ENCODE measurements at regions not wholly inside any gene's neighbourhood (a gene's known extent, or its start where the extent isn't known, plus 50 kb on each side); places are given as distances from the start of the nearest gene placed in this dataset.
"Not testable (repeated sequence)": the region's sequence is repeated elsewhere in the genome, so short reads cannot be mapped to it uniquely, and the experiment has no call there.

- no peak for DNase-seq (ENCODE audit: low read depth in 2 of 2)
Observed at GRCh38 chr13:34164582-34164981, 346.6 kb downstream of the RFC3 start.

- no peak for DNase-seq (ENCODE audit: low read depth in 2 of 2)
Observed at GRCh38 chr13:34165158-34165557, 347.2 kb downstream of the RFC3 start.

- DNase-seq (ENCODE audit: low read depth in 2 of 2): no peak
Observed at GRCh38 chr13:34166406-34166805, 348.5 kb downstream of the RFC3 start.

GRCh38 chr13:34167347-34167746 lies 349.4 kb downstream of the RFC3 start:
- no peak for DNase-seq (ENCODE audit: low read depth in 2 of 2)

GRCh38 chr13:34172048-34172447 lies 354.1 kb downstream of the RFC3 start:
- DNase-seq (ENCODE audit: low read depth in 2 of 2): no peak

GRCh38 chr13:34174671-34175145 lies 356.8 kb downstream of the RFC3 start:
- DNase-seq (ENCODE audit: low read depth in 2 of 2): no peak

- DNase-seq (ENCODE audit: low read depth in 2 of 2): no peak
Observed at GRCh38 chr13:34175551-34175950, 357.6 kb downstream of the RFC3 start.

- DNase-seq (ENCODE audit: low read depth in 2 of 2): no peak
Observed at GRCh38 chr13:34176633-34177032, 358.7 kb downstream of the RFC3 start.

- DNase-seq (ENCODE audit: low read depth in 2 of 2): no peak
Observed at GRCh38 chr13:34179481-34179880, 361.5 kb downstream of the RFC3 start.

GRCh38 chr13:34179927-34180326 lies 362.0 kb downstream of the RFC3 start:
- DNase-seq (ENCODE audit: low read depth in 2 of 2): no peak

GRCh38 chr13:34181256-34181655 lies 363.3 kb downstream of the RFC3 start:
- DNase-seq (ENCODE audit: low read depth in 2 of 2): not testable (repeated sequence)

- no peak for DNase-seq (ENCODE audit: low read depth in 2 of 2)
Observed at GRCh38 chr13:34189946-34190345, 372.0 kb downstream of the RFC3 start.

- no peak for DNase-seq (ENCODE audit: low read depth in 2 of 2)
Observed at GRCh38 chr13:34201050-34201913, 383.3 kb downstream of the RFC3 start.

- no peak for DNase-seq (ENCODE audit: low read depth in 2 of 2)
Observed at GRCh38 chr13:34207334-34207733, 389.4 kb downstream of the RFC3 start.

GRCh38 chr13:34207872-34208271 lies 389.9 kb downstream of the RFC3 start:
- no peak for DNase-seq (ENCODE audit: low read depth in 2 of 2)

- no peak for DNase-seq (ENCODE audit: low read depth in 2 of 2)
Observed at GRCh38 chr13:34208336-34208735, 390.4 kb downstream of the RFC3 start.

GRCh38 chr13:34210341-34210740 lies 392.4 kb downstream of the RFC3 start:
- no peak for DNase-seq (ENCODE audit: low read depth in 2 of 2)

- no peak for DNase-seq (ENCODE audit: low read depth in 2 of 2)
Observed at GRCh38 chr13:34214686-34215085, 396.7 kb downstream of the RFC3 start.

- DNase-seq (ENCODE audit: low read depth in 2 of 2): no peak
Observed at GRCh38 chr13:34216256-34216655, 398.3 kb downstream of the RFC3 start.

GRCh38 chr13:34217343-34218025 lies 399.5 kb downstream of the RFC3 start:
- DNase-seq (ENCODE audit: low read depth in 2 of 2): no peak

GRCh38 chr13:34223984-34224383 lies 406.0 kb downstream of the RFC3 start:
- DNase-seq (ENCODE audit: low read depth in 2 of 2): no peak

GRCh38 chr13:34224877-34225276 lies 406.9 kb downstream of the RFC3 start:
- no peak for DNase-seq (ENCODE audit: low read depth in 2 of 2)

- no peak for DNase-seq (ENCODE audit: low read depth in 2 of 2)
Observed at GRCh38 chr13:34230271-34230670, 412.3 kb downstream of the RFC3 start.

Data from stimulated activated CD4-positive, alpha-beta T cell treated with anti-CD3 and anti-CD28 coated beads, Interleukin-4, amount 100 ng/mL, for 48 hours (primary cell).